ENCODE measurements at regions not wholly inside any gene's neighbourhood (a gene's known extent, or its start where the extent isn't known, plus 50 kb on each side); places are given as distances from the start of the nearest gene placed in this dataset.
A peak's percentile ranks its signal among the peaks of the same experiment; 100 is the strongest.

GRCh38 chr21:41682719-41683179 lies 84.1 kb downstream of the RIPK4 start:
- TF ChIP-seq CTCF (IDR thresholded peaks at IDR 0.05): no peak
- DNase-seq: no peak
- H3K27ac Mint-ChIP-seq: no peak overlapping the region
- peaks cover 1% of the 10 kb centered on the region for H3K9me3 Mint-ChIP-seq
- peaks cover 85% of the 10 kb centered on the region for H3K4me1 Mint-ChIP-seq
- H3K36me3 Mint-ChIP-seq (ENCODE audit: low read depth): no peaks in the 10 kb centered on the region
- peaks cover 13% of the 10 kb centered on the region for H3K27me3 Mint-ChIP-seq (ENCODE audit: low read depth, poor library complexity)
- no peak overlapping the region for H3K4me3 Mint-ChIP-seq

- H3K4me1 Mint-ChIP-seq: peaks cover 89% of the 10 kb centered on the region
- peaks cover 11% of the 10 kb centered on the region for H3K27me3 Mint-ChIP-seq (ENCODE audit: low read depth, poor library complexity)
- DNase-seq: no peak
- H3K27ac Mint-ChIP-seq: no peak overlapping the region
- H3K36me3 Mint-ChIP-seq (ENCODE audit: low read depth): no peaks in the 10 kb centered on the region
- no peak overlapping the region for H3K4me3 Mint-ChIP-seq
- no peak for TF ChIP-seq CTCF (IDR thresholded peaks at IDR 0.05)
- peaks cover 6% of the 10 kb centered on the region for H3K9me3 Mint-ChIP-seq
Observed at GRCh38 chr21:41681939-41682718, 84.7 kb downstream of the RIPK4 start.

DNA sequence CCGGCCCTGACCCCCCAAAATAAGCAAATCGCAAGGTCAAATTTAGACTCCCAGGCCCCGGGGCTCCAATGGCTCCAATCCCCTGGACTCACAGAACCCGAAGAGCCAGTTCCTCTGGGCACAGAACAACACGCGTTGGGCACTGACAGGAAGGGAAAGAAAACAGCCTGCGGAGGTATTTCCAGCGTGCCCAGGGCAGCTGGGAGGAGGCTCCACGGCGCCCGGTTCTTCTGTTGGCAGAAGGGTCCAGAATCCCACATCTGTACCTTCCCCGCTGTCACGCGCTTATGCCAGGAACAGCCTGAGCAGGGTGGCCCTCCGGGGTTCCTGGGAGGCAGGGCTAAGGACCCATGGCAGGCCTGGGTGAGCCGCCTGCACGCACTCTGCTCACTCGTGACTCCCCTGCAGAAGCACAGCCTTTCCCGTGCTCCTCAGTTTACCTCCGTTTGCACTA lies 85.5 kb downstream of the RIPK4 start:
- H3K27me3 Mint-ChIP-seq (ENCODE audit: low read depth, poor library complexity): peaks cover 13% of the 10 kb centered on the region
- DNase-seq: no peak
- H3K4me1 Mint-ChIP-seq: peaks cover 81% of the 10 kb centered on the region
- H3K27ac Mint-ChIP-seq: no peak overlapping the region
- no peak for TF ChIP-seq CTCF (IDR thresholded peaks at IDR 0.05)
- no peak overlapping the region for H3K4me3 Mint-ChIP-seq
- H3K9me3 Mint-ChIP-seq: peaks cover 6% of the 10 kb centered on the region
- H3K36me3 Mint-ChIP-seq (ENCODE audit: low read depth): no peaks in the 10 kb centered on the region

DNA sequence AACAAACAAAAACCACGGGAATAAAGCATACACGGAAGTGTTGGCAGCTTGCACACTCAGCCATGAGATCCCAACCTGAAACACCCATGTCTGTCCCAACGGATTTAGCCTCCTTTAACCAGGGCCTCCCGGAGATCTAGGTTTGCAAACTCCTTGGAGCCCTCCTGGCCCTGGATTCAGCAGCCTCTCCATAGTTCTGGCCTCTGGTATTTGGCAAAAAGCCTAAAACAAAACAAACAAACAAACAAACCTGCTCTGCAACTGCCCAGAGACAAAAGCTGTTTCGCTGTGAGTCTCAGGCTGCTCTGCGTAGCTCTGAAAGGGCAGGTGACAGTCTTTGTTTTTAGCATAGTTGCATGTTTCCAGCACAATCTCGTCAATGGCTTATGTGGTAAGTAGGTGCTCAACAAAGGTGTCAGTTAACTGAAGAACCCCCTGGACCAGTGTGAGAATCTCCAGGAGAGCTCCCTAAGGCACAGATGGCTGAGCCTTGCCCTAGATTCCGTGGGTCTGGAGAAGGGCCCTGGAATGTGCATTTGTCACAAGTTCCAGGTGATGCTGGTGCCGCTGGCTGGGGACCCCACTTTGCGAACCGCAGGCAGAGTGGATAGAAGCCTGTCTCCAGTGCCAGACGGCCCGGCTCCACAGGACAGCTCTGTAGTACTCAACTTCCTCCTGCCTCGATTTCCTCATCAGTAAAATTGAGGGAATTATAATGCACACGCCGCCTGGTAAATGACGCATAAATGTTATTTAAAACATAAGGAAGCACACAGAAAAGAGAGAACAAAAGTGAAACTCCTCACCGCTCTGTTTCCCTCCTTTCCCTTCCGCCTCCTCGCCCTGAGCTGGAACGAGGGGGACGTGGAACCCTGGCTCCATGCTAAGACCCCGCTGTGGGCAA lies 86.2 kb downstream of the RIPK4 start:
- no peak for DNase-seq
- Mint-ChIP-seq H3K27ac (no peak overlapping the region), H3K27me3 (ENCODE audit: low read depth, poor library complexity) (peaks cover 13% of the 10 kb centered on the region), H3K4me1 (peaks cover 78% of the 10 kb centered on the region), H3K9me3 (peaks cover 6% of the 10 kb centered on the region), H3K4me3 (no peak overlapping the region), H3K36me3 (ENCODE audit: low read depth) (no peaks in the 10 kb centered on the region)
- TF ChIP-seq CTCF (IDR thresholded peaks at IDR 0.05): no peak

GRCh38 chr21:41678924-41679318 lies 87.9 kb downstream of the RIPK4 start:
- no peak for TF ChIP-seq CTCF (IDR thresholded peaks at IDR 0.05)
- H3K4me1 Mint-ChIP-seq: peaks cover 60% of the 10 kb centered on the region
- H3K27ac Mint-ChIP-seq: peak overlapping the region; percentile 92
- H3K27me3 Mint-ChIP-seq (ENCODE audit: low read depth, poor library complexity): peaks cover 13% of the 10 kb centered on the region
- H3K9me3 Mint-ChIP-seq: peaks cover 6% of the 10 kb centered on the region
- H3K4me3 Mint-ChIP-seq: peak overlapping the region; percentile 60
- peak; percentile 86 for DNase-seq
- no peaks in the 10 kb centered on the region for H3K36me3 Mint-ChIP-seq (ENCODE audit: low read depth)
